H1 (cell line): ENCODE measurements at regions not wholly inside any gene's neighbourhood (a gene's known extent, or its start where the extent isn't known, plus 50 kb on each side); places are given as distances from the start of the nearest gene placed in this dataset.

Experiments used
- CTCF ChIA-PET: fragments of 300-600 bp; sonication (Branson Sonifier 250); formaldehyde crosslinking; loops from one replicate; lab custom pipeline; 2021; ENCODE audit not compliant: partially characterized antibody; lab: Charles Lee
- POLR2A ChIA-PET: fragments of 300-600 bp; sonication (Branson Sonifier 250); formaldehyde crosslinking; loops from one replicate; lab custom pipeline; 2021; ENCODE audit warnings: inconsistent platforms; ENCODE audit not compliant: partially characterized antibody; lab: Charles Lee
- DNase-seq, 2 experiments: peaks; one replicate each; pipeline versions ENCODE4 v3.0.0 to v3.0.0-alpha.2; 2010 to 2022; ENCODE audit warnings: low spot score in 2 of 2, low read depth in 1 of 2, mixed read lengths in 1 of 2
- FAIRE-seq: peaks from 2 replicates; lab custom pipeline; 2011; peaks lifted over from hg19 to GRCh38; lab: Jason Lieb, UNC
- H2AFZ ChIP-seq: 2 replicates; pipeline ENCODE4 v1.8.1; 2012; ENCODE audit warnings: low read length, inconsistent platforms
- H2AK5ac ChIP-seq: 2 replicates; pipeline ENCODE4 v1.6.1; 2013; ENCODE audit warnings: low read depth, low read length
- H2BK120ac ChIP-seq: replicated peaks from 2 replicates; pipeline ENCODE3; 2013; ENCODE audit warnings: low read depth, low read length, inconsistent platforms
- H2BK12ac ChIP-seq: 2 replicates; pipeline ENCODE4 v1.6.1; 2013; ENCODE audit warnings: low read depth, low read length
- H2BK15ac ChIP-seq: 2 replicates; pipeline ENCODE4 v1.6.1; 2013; ENCODE audit warnings: low read length
- H2BK20ac ChIP-seq: 2 replicates; pipeline ENCODE4 v1.6.1; 2013; ENCODE audit warnings: low read length
- H2BK5ac ChIP-seq: 2 replicates; pipeline ENCODE4 v1.6.1; 2013; ENCODE audit warnings: low read depth, low read length
- H3K14ac ChIP-seq: 2 replicates; pipeline ENCODE4 v1.6.1; 2013; ENCODE audit warnings: inconsistent platforms; ENCODE audit not compliant: insufficient read length
- H3K18ac ChIP-seq: 2 replicates; pipeline ENCODE4 v1.6.1; 2013; ENCODE audit warnings: low read length; ENCODE audit errors: extremely low read depth
- H3K23ac ChIP-seq: 2 replicates; pipeline ENCODE4 v1.6.1; 2013; ENCODE audit warnings: inconsistent platforms; ENCODE audit not compliant: insufficient read length
- H3K23me2 ChIP-seq: 2 replicates; pipeline ENCODE4 v1.6.1; 2013; ENCODE audit warnings: low read depth, low read length
- H3K27ac ChIP-seq: 2 replicates; pipeline ENCODE4 v1.6.1; 2011; ENCODE audit warnings: low read depth, low read length, inconsistent platforms
- H3K27me3 ChIP-seq, 4 experiments: replicated peaks in 1 of 4; 1 replicate in 1 of 4; 2 replicates in 3 of 4; pipeline versions ENCODE4 v1.6.1 to v1.8.1; 2011 to 2013; ENCODE audit warnings: low read length in 3 of 4, mild to moderate bottlenecking in 3 of 4, inconsistent platforms in 2 of 4, mixed read lengths in 2 of 4, moderate library complexity in 1 of 4; ENCODE audit not compliant: control insufficient read depth in 3 of 4, insufficient read depth in 3 of 4; ENCODE audit errors: extremely low read depth in 1 of 4
- H3K36me3 ChIP-seq, 4 experiments: 2 replicates each; pipeline versions ENCODE4 v1.6.1 to v1.8.1; 2011 to 2013; ENCODE audit warnings: mild to moderate bottlenecking in 4 of 4, low read length in 3 of 4, moderate library complexity in 2 of 4, control low read depth in 1 of 4, inconsistent platforms in 1 of 4; ENCODE audit not compliant: insufficient read depth in 4 of 4, control insufficient read depth in 2 of 4
- H3K4ac ChIP-seq: replicated peaks from 2 replicates; pipeline ENCODE3; 2013; ENCODE audit warnings: low read length, low read depth, mixed read lengths, inconsistent platforms; ENCODE audit not compliant: insufficient read length
- H3K4me1 ChIP-seq, 4 experiments: replicated peaks in 1 of 4; 1 replicate in 1 of 4; 2 replicates in 3 of 4; pipeline versions ENCODE4 v1.6.1 to v1.8.1; 2011 to 2013; ENCODE audit warnings: low read length in 3 of 4, inconsistent platforms in 2 of 4, mixed read lengths in 1 of 4; ENCODE audit not compliant: insufficient read depth in 4 of 4, control insufficient read depth in 3 of 4
- H3K4me2 ChIP-seq, 2 experiments: 2 replicates each; pipeline versions ENCODE4 v1.6.1 to v1.8.1; 2011 to 2013; ENCODE audit warnings: low read depth in 2 of 2, low read length in 2 of 2, control low read depth in 1 of 2, inconsistent platforms in 1 of 2, mild to moderate bottlenecking in 1 of 2; ENCODE audit not compliant: insufficient read depth in 1 of 2
- H3K4me3 ChIP-seq, 4 experiments: fragments of 200-600, 300-600 bp in 1 of 4; sonication (generic), shearing (Covaris generic), sonication (Bioruptor Twin) in 1 of 4; 2 replicates each; pipeline versions ENCODE4 v1.5.1 to v1.8.1; 2011 to 2016; ENCODE audit warnings: low read length in 4 of 4, low read depth in 3 of 4, control low read depth in 2 of 4, inconsistent platforms in 2 of 4, mild to moderate bottlenecking in 2 of 4, mixed read lengths in 1 of 4, moderate library complexity in 1 of 4; ENCODE audit not compliant: insufficient read depth in 2 of 4; ENCODE audit errors: extremely low read depth in 1 of 4
- H3K56ac ChIP-seq: replicated peaks from 2 replicates; pipeline ENCODE3; 2013; ENCODE audit warnings: low read depth, mild to moderate bottlenecking, mixed read lengths, low read length, inconsistent platforms; ENCODE audit not compliant: insufficient read length
- H3K79me1 ChIP-seq: 2 replicates; pipeline ENCODE4 v1.6.1; 2013; ENCODE audit warnings: low read depth, low read length, control low read depth
- H3K79me2 ChIP-seq, 2 experiments: 2 replicates each; pipeline versions ENCODE4 v1.6.1 to v1.8.1; 2012 to 2013; ENCODE audit warnings: low read length in 2 of 2, mild to moderate bottlenecking in 2 of 2, inconsistent platforms in 1 of 2; ENCODE audit not compliant: insufficient read depth in 2 of 2, control insufficient read depth in 1 of 2
- H3K9ac ChIP-seq, 4 experiments: replicated peaks in 1 of 4; 1 replicate in 1 of 4; 2 replicates in 3 of 4; pipeline versions ENCODE4 v1.6.1 to v1.8.1; 2011 to 2013; ENCODE audit warnings: low read depth in 3 of 4, low read length in 3 of 4, control low read depth in 2 of 4, mild to moderate bottlenecking in 2 of 4, moderate library complexity in 2 of 4, inconsistent platforms in 1 of 4; ENCODE audit errors: extremely low read depth in 1 of 4
- H3K9me3 ChIP-seq, 2 experiments: 2 replicates each; pipeline versions ENCODE4 v1.6.1 to v1.8.1; 2012 to 2013; ENCODE audit warnings: mild to moderate bottlenecking in 2 of 2, moderate library complexity in 2 of 2, control low read depth in 1 of 2, inconsistent platforms in 1 of 2, low read depth in 1 of 2, low read length in 1 of 2, mixed read lengths in 1 of 2; ENCODE audit not compliant: insufficient read depth in 2 of 2
- H4K20me1 ChIP-seq, 2 experiments: replicated peaks in 1 of 2; 2 replicates each; pipeline versions ENCODE3 to v1.8.1; 2011 to 2013; ENCODE audit warnings: inconsistent platforms in 2 of 2, low read length in 2 of 2, mild to moderate bottlenecking in 1 of 2; ENCODE audit not compliant: insufficient read depth in 2 of 2, control insufficient read depth in 1 of 2
- H4K5ac ChIP-seq: 2 replicates; pipeline ENCODE4 v1.6.1; 2013; ENCODE audit warnings: low read length, low read depth, mixed read lengths, inconsistent platforms; ENCODE audit not compliant: insufficient read length
- H4K8ac ChIP-seq: 2 replicates; pipeline ENCODE4 v1.8.0; 2013; ENCODE audit warnings: mild to moderate bottlenecking, moderate library complexity, low read length, inconsistent platforms; ENCODE audit not compliant: insufficient read depth; ENCODE audit errors: extremely low read depth
- H4K91ac ChIP-seq: replicated peaks from 2 replicates; pipeline ENCODE3; 2013; ENCODE audit warnings: low read length, mixed read lengths, inconsistent platforms; ENCODE audit not compliant: insufficient read length
- BACH1 ChIP-seq: IDR thresholded peaks from 2 replicates; pipeline ENCODE4 v1.6.1; 2012; ENCODE audit warnings: low read length, improper control_type of control experiment
- BCL11A ChIP-seq, 2 experiments: IDR thresholded peaks; one replicate each; pipeline ENCODE4 v1.6.1; 2011; ENCODE audit warnings: low read depth in 2 of 2, low read length in 2 of 2, mild to moderate bottlenecking in 2 of 2
- CTBP2 ChIP-seq: IDR thresholded peaks from 2 replicates; pipeline ENCODE4 v1.7.0; 2011; ENCODE audit warnings: borderline replicate concordance, mild to moderate bottlenecking, moderate library complexity, mixed read lengths, low read length; ENCODE audit not compliant: insufficient read depth, insufficient read length
- EP300 ChIP-seq, 2 experiments: IDR thresholded peaks; 1 replicate in 1 of 2; 2 replicates in 1 of 2; pipeline ENCODE4 v1.6.1; 2011 to 2012; ENCODE audit warnings: low read depth in 2 of 2, low read length in 2 of 2, mild to moderate bottlenecking in 2 of 2, borderline replicate concordance in 1 of 2, inconsistent platforms in 1 of 2, moderate library complexity in 1 of 2
- JUN ChIP-seq: IDR thresholded peaks from 2 replicates; pipeline ENCODE4 v1.6.1; 2011; ENCODE audit warnings: low read depth, mild to moderate bottlenecking, improper control_type of control experiment, low read length
- KDM1A ChIP-seq: fragments of 200-600, 300-600 bp; sonication (generic); IDR thresholded peaks from 2 replicates; pipeline ENCODE4 v1.7.1; 2016; ENCODE audit warnings: mild to moderate bottlenecking, low read length, borderline replicate concordance
- NRF1 ChIP-seq: IDR thresholded peaks from 2 replicates; pipeline ENCODE4 v1.6.1; 2011; ENCODE audit warnings: mild to moderate bottlenecking, low read depth, low read length, improper control_type of control experiment
- RXRA ChIP-seq: IDR thresholded peaks from 2 replicates; pipeline ENCODE4 v1.6.1; 2011; ENCODE audit warnings: low read depth, mild to moderate bottlenecking, low read length, moderate library complexity; ENCODE audit not compliant: insufficient read depth
- WGBS, 2 experiments: shearing (Covaris generic) in 1 of 2; methylation state at CpG; one replicate each; pipeline versions ENCODE4 v1.1.6 to v1.1.7; 2013 to 2015; ENCODE audit warnings: low lambda C conversion rate in 2 of 2, mixed read lengths in 2 of 2, inconsistent platforms in 1 of 2, low coverage in 1 of 2, missing lambda C conversion rate in 1 of 2; ENCODE audit not compliant: insufficient replicate concordance in 2 of 2, insufficient coverage in 1 of 2, insufficient read length in 1 of 2; ENCODE audit errors: extremely low coverage in 1 of 2, missing lambda C conversion rate in 1 of 2; 5-methylcytosine and 5-hydroxymethylcytosine counted together
- TF ChIP-seq, protein P1 (sequence below): IDR thresholded peaks from 2 replicates; pipeline ENCODE4 v1.6.1; 2011; ENCODE audit warnings: low read length, improper control_type of control experiment
- TF ChIP-seq, protein P2 (sequence below): IDR thresholded peaks from 2 replicates; pipeline ENCODE4 v1.6.1; 2012; ENCODE audit warnings: low read length, inconsistent platforms

DNA sequence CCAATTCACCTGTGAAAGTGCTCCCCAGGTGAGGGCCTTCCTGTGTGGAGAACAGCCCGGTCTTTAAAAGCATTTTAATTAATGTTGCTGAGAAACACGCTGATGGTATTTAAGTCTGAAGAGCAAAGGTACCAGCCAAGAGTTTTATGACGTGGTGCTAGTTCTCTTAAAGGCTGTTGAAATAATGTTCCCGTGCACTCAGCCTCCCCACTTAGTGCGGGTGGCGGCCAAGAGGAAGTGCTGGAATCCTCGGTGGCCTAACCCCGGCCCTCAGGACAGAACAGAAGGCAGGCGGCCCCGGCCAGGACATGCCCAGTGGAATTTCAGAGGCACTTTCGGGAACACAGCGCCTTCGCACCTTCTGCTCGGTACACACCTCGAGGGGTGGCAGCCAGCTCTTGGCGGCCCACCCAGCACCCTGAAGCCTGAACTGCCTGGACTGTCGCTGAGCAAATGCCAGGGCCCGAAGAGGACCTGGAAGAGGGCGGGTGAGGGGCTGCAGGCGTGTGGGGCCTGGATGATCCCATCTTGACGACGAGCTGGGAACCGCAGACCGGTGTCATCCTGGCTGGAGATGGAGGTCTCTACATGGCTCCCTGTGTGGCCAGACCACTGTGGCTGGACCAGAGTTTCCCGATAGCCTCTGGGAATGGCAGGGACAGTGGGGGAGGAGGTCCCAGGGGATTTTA is 142.9 kb downstream of the ASB1 start:
- H2BK15ac ChIP-seq = no peak overlapping the region
- H4K8ac ChIP-seq = no peak overlapping the region
- no peak overlapping the region for H3K56ac ChIP-seq
- POLR2A ChIA-PET = no interaction called here
- no peak overlapping the region for H4K91ac ChIP-seq
- no peaks in the 10 kb centered on the region for H3K4me1 ChIP-seq
- no peak overlapping the region for H2BK5ac ChIP-seq
- H3K4me3 ChIP-seq = no peak overlapping the region
- no peaks in the 10 kb centered on the region for H3K79me2 ChIP-seq
- no peak overlapping the region for H3K4me2 ChIP-seq
- H2BK12ac ChIP-seq = no peak overlapping the region
- H3K14ac ChIP-seq = no peak overlapping the region
- H2AFZ ChIP-seq = no peak overlapping the region
- FAIRE-seq (no peak), DNase-seq (no peak)
- H2AK5ac ChIP-seq = no peak overlapping the region
- no peaks in the 10 kb centered on the region for H3K79me1 ChIP-seq
- CTCF ChIA-PET = interaction anchor here (1.0 kb wide), 1 partner anchor 215 kb away, joined by 3 read pairs; no protein-coding TSS in a partner anchor
- H3K27me3 ChIP-seq = no peaks in the 10 kb centered on the region
- no peak overlapping the region for H3K4ac ChIP-seq
- H2BK20ac ChIP-seq = no peak overlapping the region
- no peak overlapping the region for H3K18ac ChIP-seq
- no peak overlapping the region for H2BK120ac ChIP-seq
- H3K23ac ChIP-seq = no peak overlapping the region
- WGBS, 2 experiments = 89% methylated on average over 20 of the region's 25 CpGs; no CpG with 5 or more reads in 1 of the 2 experiments
- H3K27ac ChIP-seq = no peak overlapping the region
- no peak overlapping the region for H4K5ac ChIP-seq
- no peak overlapping the region for H3K9ac ChIP-seq
- H3K23me2 ChIP-seq = no peaks in the 10 kb centered on the region
- no peaks in the 10 kb centered on the region; a peak in 1 of 4 replicates for H3K9me3 ChIP-seq
- no peaks in the 10 kb centered on the region for H3K36me3 ChIP-seq
- no peaks in the 10 kb centered on the region for H4K20me1 ChIP-seq
- TF ChIP-seq BCL11A (IDR thresholded peaks at IDR 0.05; ENCODE audit: low read depth in 2 of 2, low read length in 2 of 2) (no peak), EP300 (IDR thresholded peaks at IDR 0.05; ENCODE audit: borderline replicate concordance in 1 of 2, low read depth in 2 of 2, low read length in 2 of 2) (no peak), BACH1 (no peak), CTBP2 (no peak), NRF1 (no peak), RXRA (no peak), KDM1A (no peak), JUN (no peak)
- TF ChIP-seq, protein P1, sequence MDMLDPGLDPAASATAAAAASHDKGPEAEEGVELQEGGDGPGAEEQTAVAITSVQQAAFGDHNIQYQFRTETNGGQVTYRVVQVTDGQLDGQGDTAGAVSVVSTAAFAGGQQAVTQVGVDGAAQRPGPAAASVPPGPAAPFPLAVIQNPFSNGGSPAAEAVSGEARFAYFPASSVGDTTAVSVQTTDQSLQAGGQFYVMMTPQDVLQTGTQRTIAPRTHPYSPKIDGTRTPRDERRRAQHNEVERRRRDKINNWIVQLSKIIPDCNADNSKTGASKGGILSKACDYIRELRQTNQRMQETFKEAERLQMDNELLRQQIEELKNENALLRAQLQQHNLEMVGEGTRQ = no peak
- TF ChIP-seq, protein P2, sequence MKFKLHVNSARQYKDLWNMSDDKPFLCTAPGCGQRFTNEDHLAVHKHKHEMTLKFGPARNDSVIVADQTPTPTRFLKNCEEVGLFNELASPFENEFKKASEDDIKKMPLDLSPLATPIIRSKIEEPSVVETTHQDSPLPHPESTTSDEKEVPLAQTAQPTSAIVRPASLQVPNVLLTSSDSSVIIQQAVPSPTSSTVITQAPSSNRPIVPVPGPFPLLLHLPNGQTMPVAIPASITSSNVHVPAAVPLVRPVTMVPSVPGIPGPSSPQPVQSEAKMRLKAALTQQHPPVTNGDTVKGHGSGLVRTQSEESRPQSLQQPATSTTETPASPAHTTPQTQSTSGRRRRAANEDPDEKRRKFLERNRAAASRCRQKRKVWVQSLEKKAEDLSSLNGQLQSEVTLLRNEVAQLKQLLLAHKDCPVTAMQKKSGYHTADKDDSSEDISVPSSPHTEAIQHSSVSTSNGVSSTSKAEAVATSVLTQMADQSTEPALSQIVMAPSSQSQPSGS = no peak
